Parathyroid adenoma (tissue), 2 donors: ENCODE measurements at regions not wholly inside any gene's neighbourhood (a gene's known extent, or its start where the extent isn't known, plus 50 kb on each side); places are given as distances from the start of the nearest gene placed in this dataset.
"Not testable (repeated sequence)": the region's sequence is repeated elsewhere in the genome, so short reads cannot be mapped to it uniquely, and the experiment has no call there.

Experiments
- H2AFZ ChIP-seq: fragments of 300-600 bp; sonication (generic); one replicate; pipeline ENCODE4 v1.7.0; 2017; ENCODE audit warnings: antibody characterized with exemption, mild to moderate bottlenecking
- H3K27ac ChIP-seq: fragments of 300-600 bp; sonication (generic); one replicate; pipeline ENCODE4 v1.7.0; 2017
- H3K27me3 ChIP-seq: fragments of 300-600 bp; sonication (generic); one replicate; pipeline ENCODE4 v1.7.0; 2017; ENCODE audit warnings: low read length; ENCODE audit not compliant: control insufficient read depth, insufficient read depth
- H3K36me3 ChIP-seq: fragments of 300-600 bp; sonication (generic); one replicate; pipeline ENCODE4 v1.7.0; 2017; ENCODE audit warnings: low read length; ENCODE audit not compliant: control insufficient read depth, insufficient read depth
- H3K4me1 ChIP-seq: fragments of 300-600 bp; sonication (generic); one replicate; pipeline ENCODE4 v1.7.0; 2017; ENCODE audit warnings: control low read depth
- H3K4me2 ChIP-seq: fragments of 300-600 bp; sonication (generic); one replicate; pipeline ENCODE4 v1.7.0; 2017; ENCODE audit warnings: low read length
- H3K4me3 ChIP-seq: fragments of 300-600 bp; sonication (generic); one replicate; pipeline ENCODE4 v1.7.0; 2017; ENCODE audit warnings: low read depth, low read length
- H3K79me2 ChIP-seq: fragments of 300-600 bp; sonication (generic); one replicate; pipeline ENCODE4 v1.7.0; 2017; ENCODE audit warnings: control low read depth
- H3K9ac ChIP-seq: fragments of 300-600 bp; sonication (generic); one replicate; pipeline ENCODE4 v1.7.0; 2017; ENCODE audit warnings: mild to moderate bottlenecking
- H3K9me3 ChIP-seq: fragments of 300-600 bp; sonication (generic); one replicate; pipeline ENCODE4 v1.7.0; 2017; ENCODE audit warnings: low read length; ENCODE audit not compliant: control insufficient read depth
- TF ChIP-seq, protein P1 (sequence below): fragments of 300-600 bp; sonication (generic); IDR thresholded peaks from one replicate; pipeline ENCODE4 v1.7.0; 2017; ENCODE audit warnings: antibody characterized with exemption, mild to moderate bottlenecking
- donor health status: primary hyperparathyroidism.

DNA sequence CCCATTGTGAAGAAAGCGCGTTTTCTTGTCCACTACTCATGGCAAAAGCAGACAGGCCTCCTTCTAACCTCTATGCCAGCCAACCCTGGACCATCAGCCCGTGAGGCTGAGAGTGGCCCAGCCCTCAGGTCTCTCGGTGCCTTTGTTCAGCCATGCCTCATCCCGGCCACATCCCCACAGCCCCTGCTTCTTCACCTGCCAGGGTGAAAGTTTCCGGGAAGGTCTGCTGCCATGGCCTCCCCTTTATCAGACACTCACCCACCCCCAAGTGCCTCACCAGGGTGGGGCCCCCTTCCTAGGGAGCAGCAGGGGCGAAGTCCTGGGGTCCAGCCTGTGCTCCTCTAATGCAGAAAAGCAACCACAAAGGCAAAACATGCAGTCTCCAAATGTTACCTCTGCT is 478.4 kb upstream of the SALL3 start:
- TF ChIP-seq, protein P1, sequence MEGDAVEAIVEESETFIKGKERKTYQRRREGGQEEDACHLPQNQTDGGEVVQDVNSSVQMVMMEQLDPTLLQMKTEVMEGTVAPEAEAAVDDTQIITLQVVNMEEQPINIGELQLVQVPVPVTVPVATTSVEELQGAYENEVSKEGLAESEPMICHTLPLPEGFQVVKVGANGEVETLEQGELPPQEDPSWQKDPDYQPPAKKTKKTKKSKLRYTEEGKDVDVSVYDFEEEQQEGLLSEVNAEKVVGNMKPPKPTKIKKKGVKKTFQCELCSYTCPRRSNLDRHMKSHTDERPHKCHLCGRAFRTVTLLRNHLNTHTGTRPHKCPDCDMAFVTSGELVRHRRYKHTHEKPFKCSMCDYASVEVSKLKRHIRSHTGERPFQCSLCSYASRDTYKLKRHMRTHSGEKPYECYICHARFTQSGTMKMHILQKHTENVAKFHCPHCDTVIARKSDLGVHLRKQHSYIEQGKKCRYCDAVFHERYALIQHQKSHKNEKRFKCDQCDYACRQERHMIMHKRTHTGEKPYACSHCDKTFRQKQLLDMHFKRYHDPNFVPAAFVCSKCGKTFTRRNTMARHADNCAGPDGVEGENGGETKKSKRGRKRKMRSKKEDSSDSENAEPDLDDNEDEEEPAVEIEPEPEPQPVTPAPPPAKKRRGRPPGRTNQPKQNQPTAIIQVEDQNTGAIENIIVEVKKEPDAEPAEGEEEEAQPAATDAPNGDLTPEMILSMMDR: no peak
- H3K4me1 ChIP-seq: no peaks in the 10 kb centered on the region
- H3K36me3 ChIP-seq: no peaks in the 10 kb centered on the region
- H3K9ac ChIP-seq: no peak overlapping the region
- H3K4me2 ChIP-seq: no peak overlapping the region
- no peak overlapping the region for H2AFZ ChIP-seq
- H3K79me2 ChIP-seq: no peaks in the 10 kb centered on the region
- H3K4me3 ChIP-seq: no peak overlapping the region
- no peak overlapping the region for H3K27ac ChIP-seq
- no peaks in the 10 kb centered on the region for H3K9me3 ChIP-seq
- no peaks in the 10 kb centered on the region for H3K27me3 ChIP-seq

DNA sequence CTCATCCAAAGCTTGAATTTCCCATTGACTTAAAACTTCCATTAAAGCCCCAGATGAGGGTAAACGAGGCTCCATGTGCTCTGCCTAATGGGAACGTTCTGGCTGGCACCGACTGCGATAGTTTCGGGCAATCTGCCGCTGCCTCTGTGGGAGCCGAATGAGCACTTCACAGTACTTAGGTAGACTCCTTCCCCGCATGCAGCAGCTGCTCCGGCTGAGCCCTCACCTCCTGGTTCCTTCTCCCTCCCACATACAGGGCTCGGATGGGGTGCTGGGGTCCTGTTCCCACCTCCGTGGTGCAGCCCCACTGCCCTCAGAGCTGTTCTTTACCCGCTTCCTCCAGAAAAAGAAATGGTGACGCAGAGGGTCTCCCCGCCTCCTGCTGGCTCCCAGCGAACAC is 476.5 kb upstream of the SALL3 start:
- Histone ChIP-seq H3K9ac (no peak overlapping the region), H3K27me3 (no peaks in the 10 kb centered on the region), H3K4me1 (no peaks in the 10 kb centered on the region), H3K9me3 (no peaks in the 10 kb centered on the region), H3K36me3 (no peaks in the 10 kb centered on the region), H3K4me2 (no peak overlapping the region), H3K79me2 (no peaks in the 10 kb centered on the region), H3K4me3 (no peak overlapping the region), H3K27ac (no peak overlapping the region), H2AFZ (no peak overlapping the region)
- TF ChIP-seq, protein P1: no peak

GRCh38 chr18:78505851-78506461 is 473.7 kb upstream of the SALL3 start:
- Histone ChIP-seq H3K4me3 (no peak overlapping the region), H3K4me1 (no peaks in the 10 kb centered on the region), H3K27me3 (no peaks in the 10 kb centered on the region), H2AFZ (no peak overlapping the region), H3K4me2 (no peak overlapping the region), H3K79me2 (no peaks in the 10 kb centered on the region), H3K9me3 (no peaks in the 10 kb centered on the region), H3K9ac (no peak overlapping the region), H3K36me3 (no peaks in the 10 kb centered on the region), H3K27ac (no peak overlapping the region)
- TF ChIP-seq, protein P1: no peak

GRCh38 chr18:78507217-78507616 is 472.4 kb upstream of the SALL3 start:
- H3K4me2 ChIP-seq: no peak overlapping the region
- no peaks in the 10 kb centered on the region for H3K79me2 ChIP-seq
- H3K9ac ChIP-seq: no peak overlapping the region
- no peaks in the 10 kb centered on the region for H3K27me3 ChIP-seq
- no peaks in the 10 kb centered on the region for H3K36me3 ChIP-seq
- TF ChIP-seq, protein P1: no peak
- no peak overlapping the region for H3K27ac ChIP-seq
- no peak overlapping the region for H2AFZ ChIP-seq
- no peak overlapping the region for H3K4me3 ChIP-seq
- H3K4me1 ChIP-seq: no peaks in the 10 kb centered on the region
- no peaks in the 10 kb centered on the region for H3K9me3 ChIP-seq

DNA sequence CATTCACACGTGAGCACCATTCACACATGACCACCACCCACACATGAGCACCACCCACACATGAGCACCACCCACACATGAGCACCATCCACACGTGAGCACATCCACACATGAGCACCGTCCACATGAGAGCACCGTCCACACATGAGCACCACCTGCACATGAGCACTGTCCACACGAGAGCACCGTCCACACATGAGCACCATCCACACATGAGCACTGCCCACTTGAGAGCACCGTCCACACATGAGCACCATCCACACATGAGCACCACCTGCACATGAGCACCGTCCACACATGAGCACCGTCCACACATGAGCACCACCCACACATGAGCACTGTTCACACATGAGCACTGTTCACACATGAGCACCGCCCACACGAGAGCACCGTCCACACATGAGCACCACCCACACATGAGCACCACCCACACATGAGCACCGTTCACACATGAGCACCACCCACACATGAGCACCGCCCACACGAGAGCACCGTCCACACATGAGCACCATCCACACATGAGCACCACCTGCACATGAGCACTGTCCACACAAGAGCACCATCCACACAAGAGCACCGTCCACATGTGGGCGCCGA is 471.3 kb upstream of the SALL3 start:
- H3K9me3 ChIP-seq, H3K9ac ChIP-seq, H3K4me3 ChIP-seq, H3K27ac ChIP-seq, H3K4me1 ChIP-seq, H3K4me2 ChIP-seq, H3K36me3 ChIP-seq, H3K79me2 ChIP-seq, H3K27me3 ChIP-seq, H2AFZ ChIP-seq: not testable (repeated sequence)
